AG10803 (cell line): ENCODE measurements at regions not wholly inside any gene's neighbourhood (a gene's known extent, or its start where the extent isn't known, plus 50 kb on each side); places are given as distances from the start of the nearest gene placed in this dataset.

ENCODE experiments used
- DNase-seq: peaks from one replicate; pipeline ENCODE4 v3.0.0; 2010; ENCODE audit warnings: low read depth
- H3K4me3 ChIP-seq: 2 replicates; pipeline ENCODE4 v1.5.1; 2011; ENCODE audit warnings: mild to moderate bottlenecking, low read length, control low read depth
- CTCF ChIP-seq: conservative IDR thresholded peaks from 2 replicates; pipeline ENCODE4 v1.5.1; 2011; ENCODE audit warnings: mild to moderate bottlenecking, low read length, control low read depth, inconsistent platforms

GRCh38 chr3:86673991-86674390 is 317.0 kb downstream of the VGLL3 start:
- H3K4me3 ChIP-seq, result no peak overlapping the region
- no peak for DNase-seq
- no peak for TF ChIP-seq CTCF

GRCh38 chr3:86661817-86662216 is 329.1 kb downstream of the VGLL3 start:
- no peak for DNase-seq

GRCh38 chr3:86658876-86659275 is 332.1 kb downstream of the VGLL3 start:
- TF ChIP-seq CTCF, result no peak
- no peak overlapping the region for H3K4me3 ChIP-seq
- peak; percentile 1 for DNase-seq

More at GRCh38 chr3:86661817-86662216, 329.1 kb downstream of the VGLL3 start:
- TF ChIP-seq CTCF, result no peak
- no peak overlapping the region for H3K4me3 ChIP-seq

- TF ChIP-seq CTCF, result no peak
- DNase-seq, result no peak
- no peak overlapping the region for H3K4me3 ChIP-seq
Observed at GRCh38 chr3:86654806-86655460, 336.0 kb downstream of the VGLL3 start.

- no peak overlapping the region for H3K4me3 ChIP-seq
- TF ChIP-seq CTCF, result no peak
- no peak for DNase-seq
Observed at GRCh38 chr3:86653661-86654205, 337.2 kb downstream of the VGLL3 start.

- no peak for TF ChIP-seq CTCF
Observed at GRCh38 chr3:86648087-86648486, 342.9 kb downstream of the VGLL3 start.

GRCh38 chr3:86645756-86646155 is 345.2 kb downstream of the VGLL3 start:
- no peak for TF ChIP-seq CTCF
- DNase-seq, result no peak
- no peak overlapping the region for H3K4me3 ChIP-seq

More at GRCh38 chr3:86648087-86648486, 342.9 kb downstream of the VGLL3 start:
- no peak overlapping the region for H3K4me3 ChIP-seq
- no peak for DNase-seq
